ENCODE measurements at regions not wholly inside any gene's neighbourhood (a gene's known extent, or its start where the extent isn't known, plus 50 kb on each side); places are given as distances from the start of the nearest gene placed in this dataset.

DNA sequence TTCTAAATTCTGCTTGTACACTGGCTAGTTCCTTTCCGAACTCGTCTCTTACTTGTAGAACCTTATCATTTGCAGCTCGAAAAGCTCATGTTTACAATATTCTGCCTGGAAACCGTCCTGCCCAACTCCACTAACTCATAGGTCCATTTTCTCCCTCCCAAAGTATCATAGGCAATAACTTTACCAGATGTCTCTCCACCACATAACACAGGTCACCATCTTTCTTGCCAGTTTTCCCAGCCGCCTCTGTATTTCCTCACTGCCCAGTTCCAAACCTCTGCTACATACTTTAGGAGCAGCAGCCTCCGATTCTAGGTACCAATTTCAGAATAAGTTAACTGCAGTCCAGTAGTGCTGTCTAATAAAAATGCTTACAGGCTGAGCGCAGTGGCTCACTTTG, 259.5 kb downstream of the GLI2 start:
- DNase-seq = no peak
- Histone ChIP-seq H3K4me1 (no peaks in the 10 kb centered on the region), H3K27me3 (no peaks in the 10 kb centered on the region), H3K9me3 (no peaks in the 10 kb centered on the region), H3K36me3 (peaks cover 0 to 8% (median 1%) of the 10 kb centered on the region in 4 donors), H3K4me3 (no peak overlapping the region), H3K27ac (no peak overlapping the region)
- WGBS, 5 donors = 63 to 80% (median 72%) methylated on average over 7 of the region's 7 CpGs
- no peak for TF ChIP-seq EP300 (IDR thresholded peaks at IDR 0.05)
- TF ChIP-seq, protein P1, sequence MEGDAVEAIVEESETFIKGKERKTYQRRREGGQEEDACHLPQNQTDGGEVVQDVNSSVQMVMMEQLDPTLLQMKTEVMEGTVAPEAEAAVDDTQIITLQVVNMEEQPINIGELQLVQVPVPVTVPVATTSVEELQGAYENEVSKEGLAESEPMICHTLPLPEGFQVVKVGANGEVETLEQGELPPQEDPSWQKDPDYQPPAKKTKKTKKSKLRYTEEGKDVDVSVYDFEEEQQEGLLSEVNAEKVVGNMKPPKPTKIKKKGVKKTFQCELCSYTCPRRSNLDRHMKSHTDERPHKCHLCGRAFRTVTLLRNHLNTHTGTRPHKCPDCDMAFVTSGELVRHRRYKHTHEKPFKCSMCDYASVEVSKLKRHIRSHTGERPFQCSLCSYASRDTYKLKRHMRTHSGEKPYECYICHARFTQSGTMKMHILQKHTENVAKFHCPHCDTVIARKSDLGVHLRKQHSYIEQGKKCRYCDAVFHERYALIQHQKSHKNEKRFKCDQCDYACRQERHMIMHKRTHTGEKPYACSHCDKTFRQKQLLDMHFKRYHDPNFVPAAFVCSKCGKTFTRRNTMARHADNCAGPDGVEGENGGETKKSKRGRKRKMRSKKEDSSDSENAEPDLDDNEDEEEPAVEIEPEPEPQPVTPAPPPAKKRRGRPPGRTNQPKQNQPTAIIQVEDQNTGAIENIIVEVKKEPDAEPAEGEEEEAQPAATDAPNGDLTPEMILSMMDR (IDR thresholded peaks at IDR 0.05) = no peak
- no peak for TF ChIP-seq POLR2A (IDR thresholded peaks at IDR 0.05)
- TF ChIP-seq POLR2AphosphoS5 (IDR thresholded peaks at IDR 0.05) = no peak
- intact Hi-C loops (cut with DNase I; ENCODE audit: low total_unique reads) = no loop called here

DNA sequence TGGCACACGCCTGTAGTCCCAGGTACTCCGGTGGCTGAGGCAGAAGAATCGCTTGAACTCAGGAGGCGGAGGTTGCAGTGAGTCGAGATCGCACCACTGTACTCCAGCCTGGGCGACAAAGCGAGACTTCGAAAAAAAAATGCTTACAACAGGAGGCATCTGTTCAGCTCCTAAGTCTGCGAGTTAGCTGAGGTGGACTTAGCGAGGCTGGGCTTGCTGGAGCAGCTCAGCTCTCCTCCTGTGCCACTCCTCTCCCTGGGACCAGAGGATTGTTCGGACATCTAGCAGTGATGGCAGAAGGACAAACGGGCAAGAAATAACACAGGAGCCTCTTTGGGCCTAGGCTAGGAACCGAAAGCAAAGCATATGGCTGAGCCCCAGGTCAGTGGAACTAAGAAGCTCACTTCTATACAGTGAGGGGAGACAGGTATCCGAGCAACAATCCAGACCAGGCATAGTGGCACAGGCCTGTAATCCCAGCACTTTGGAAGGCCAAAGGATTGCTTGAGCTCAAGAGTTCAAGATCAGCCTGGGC, 260.1 kb downstream of the GLI2 start:
- Histone ChIP-seq H3K36me3 (peaks cover 0 to 2% (median 0%) of the 10 kb centered on the region in 4 donors), H3K27me3 (no peaks in the 10 kb centered on the region), H3K4me1 (no peaks in the 10 kb centered on the region), H3K27ac (no peak overlapping the region), H3K4me3 (no peak overlapping the region), H3K9me3 (no peaks in the 10 kb centered on the region)
- TF ChIP-seq, protein P1 (IDR thresholded peaks at IDR 0.05) = no peak
- TF ChIP-seq POLR2AphosphoS5 (IDR thresholded peaks at IDR 0.05) = no peak
- TF ChIP-seq EP300 (IDR thresholded peaks at IDR 0.05) = no peak
- TF ChIP-seq POLR2A (IDR thresholded peaks at IDR 0.05) = no peak
- no peak for DNase-seq
- intact Hi-C loops (cut with DNase I; ENCODE audit: low total_unique reads) = no loop called here
- 94 to 96% (median 95%) methylated on average over 15 of the region's 15 CpGs for WGBS, 5 donors

DNA sequence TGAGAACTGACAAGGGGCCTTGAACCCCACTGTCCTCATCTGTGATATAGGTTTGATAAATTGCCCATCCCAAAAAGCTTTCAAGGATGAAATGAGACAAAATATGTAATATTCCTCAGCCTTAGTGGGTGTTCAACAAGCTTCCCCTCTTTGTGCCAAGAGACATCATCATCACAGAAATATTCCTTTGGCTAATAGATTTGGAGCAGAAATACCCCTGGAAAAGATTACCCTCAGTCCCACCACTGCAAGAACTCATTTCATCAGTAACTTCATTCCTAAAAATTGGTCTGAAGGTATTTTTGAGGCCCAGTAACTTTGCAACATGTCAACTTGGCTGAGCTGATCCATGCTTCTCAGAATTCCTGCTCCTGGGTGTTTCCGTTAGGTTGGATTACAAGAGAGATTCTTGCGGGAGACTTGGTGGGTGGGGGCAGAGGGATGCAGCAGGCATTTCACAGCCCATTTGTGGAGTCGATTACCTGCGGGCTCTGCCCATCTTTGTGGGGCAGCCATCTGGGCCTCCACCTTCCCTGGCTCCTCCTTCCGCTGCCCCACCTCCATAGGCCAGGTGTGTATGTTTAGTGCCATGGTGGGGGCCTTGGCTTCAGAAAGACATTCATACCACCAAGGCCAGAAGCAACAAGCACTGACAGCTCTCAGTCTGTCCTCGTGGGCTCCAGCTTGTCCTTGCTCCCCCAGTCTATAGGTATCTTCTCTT, 263.9 kb downstream of the GLI2 start:
- TF ChIP-seq EP300 (IDR thresholded peaks at IDR 0.05) = no peak
- TF ChIP-seq POLR2AphosphoS5 (IDR thresholded peaks at IDR 0.05) = no peak
- no peak overlapping the region for H3K27ac ChIP-seq
- H3K9me3 ChIP-seq = no peaks in the 10 kb centered on the region
- DNase-seq = no peak
- no peak overlapping the region for H3K4me3 ChIP-seq
- H3K4me1 ChIP-seq = peaks cover 4 to 10% (median 7%) of the 10 kb centered on the region in 4 donors
- H3K27me3 ChIP-seq = no peaks in the 10 kb centered on the region
- no peaks in the 10 kb centered on the region for H3K36me3 ChIP-seq
- intact Hi-C loops (cut with DNase I; ENCODE audit: low total_unique reads) = no loop called here
- 81 to 86% (median 84%) methylated on average over 6 of the region's 6 CpGs for WGBS, 5 donors

DNA sequence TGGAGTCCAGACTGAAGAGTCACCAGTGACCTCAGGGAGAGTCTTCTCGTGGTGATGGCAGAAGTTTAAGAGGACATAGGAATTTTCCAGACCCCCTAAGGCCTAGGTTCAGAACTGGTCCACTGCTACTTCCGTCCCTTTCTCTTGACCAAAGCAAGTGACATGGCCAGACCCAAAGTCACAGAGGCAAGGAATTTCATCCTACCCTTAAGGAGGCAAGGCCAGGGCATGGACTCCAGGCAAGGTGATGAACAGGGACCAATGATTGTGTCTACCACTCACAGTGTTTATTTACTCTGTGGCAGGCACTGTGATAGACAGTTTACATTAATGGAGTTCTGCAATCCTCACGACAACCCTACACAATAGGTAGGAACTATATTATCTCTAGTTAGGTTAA, 265.1 kb downstream of the GLI2 start:
- Histone ChIP-seq H3K27me3 (no peaks in the 10 kb centered on the region), H3K4me1 (peaks cover 4 to 10% (median 7%) of the 10 kb centered on the region in 4 donors), H3K27ac (no peak overlapping the region), H3K36me3 (no peaks in the 10 kb centered on the region), H3K4me3 (no peak overlapping the region), H3K9me3 (no peaks in the 10 kb centered on the region)
- TF ChIP-seq POLR2AphosphoS5 (IDR thresholded peaks at IDR 0.05) (no peak), POLR2A (IDR thresholded peaks at IDR 0.05) (no peak), EP300 (IDR thresholded peaks at IDR 0.05) (no peak)
- intact Hi-C loops (cut with DNase I; ENCODE audit: low total_unique reads) = no loop called here
- no peak for DNase-seq
- 70 to 82% (median 76%) methylated on average over 3 of the region's 3 CpGs for WGBS, 5 donors

DNA sequence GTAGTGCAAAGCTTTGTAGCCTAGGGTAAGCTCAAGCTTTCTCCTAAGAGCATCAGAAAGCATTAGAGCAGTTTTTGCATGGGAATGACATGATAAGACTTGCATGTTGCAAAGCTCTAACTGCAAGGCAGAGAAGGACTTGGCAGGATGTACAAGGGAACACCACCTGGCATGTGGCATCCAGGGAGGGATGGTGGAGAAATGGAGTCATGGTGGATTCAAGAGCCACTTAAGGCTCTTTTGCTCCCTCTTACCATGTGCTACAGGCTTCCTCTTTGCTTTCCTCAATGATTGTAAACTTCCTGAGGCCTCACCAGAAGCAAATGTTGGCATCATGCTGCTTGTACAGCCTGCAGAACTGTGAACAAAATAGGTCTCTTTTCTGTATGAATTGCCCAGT, 266.0 kb downstream of the GLI2 start:
- Histone ChIP-seq H3K27ac (no peak overlapping the region), H3K27me3 (no peaks in the 10 kb centered on the region), H3K36me3 (no peaks in the 10 kb centered on the region), H3K4me1 (peaks cover 4 to 10% (median 7%) of the 10 kb centered on the region in 4 donors), H3K9me3 (no peaks in the 10 kb centered on the region), H3K4me3 (no peak overlapping the region)
- intact Hi-C loops (cut with DNase I; ENCODE audit: low total_unique reads) = no loop called here
- DNase-seq = no peak
- TF ChIP-seq POLR2AphosphoS5 (IDR thresholded peaks at IDR 0.05) (no peak), POLR2A (IDR thresholded peaks at IDR 0.05) (no peak), EP300 (IDR thresholded peaks at IDR 0.05) (no peak)
- TF ChIP-seq, protein P1 (IDR thresholded peaks at IDR 0.05) = no peak

Measured in stomach (tissue), 8 donors.